ENCODE measurements at regions not wholly inside any gene's neighbourhood (a gene's known extent, or its start where the extent isn't known, plus 50 kb on each side); places are given as distances from the start of the nearest gene placed in this dataset.

DNA sequence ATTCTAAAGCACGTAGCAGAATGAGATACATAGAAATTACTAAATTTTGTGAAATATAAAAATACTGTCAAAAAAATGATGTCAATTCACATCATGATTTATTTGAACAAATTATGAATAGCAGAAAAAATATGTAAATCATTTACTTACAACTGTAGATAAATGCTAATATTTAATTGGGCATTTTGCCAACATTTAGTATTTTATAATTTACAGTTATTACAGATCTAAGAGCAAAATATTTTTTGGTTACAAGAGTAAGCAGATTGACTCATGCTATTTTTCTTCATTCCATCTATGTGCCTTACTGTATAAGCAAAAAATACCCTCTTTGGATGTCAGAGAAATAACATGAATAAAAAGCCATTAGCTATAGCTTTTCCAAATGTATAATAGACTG is 282.3 kb upstream of the RGS18 start:
- DNase-seq: no peak
- Histone ChIP-seq H3K9ac (ENCODE audit: low read depth, low read length) (no peak overlapping the region), H3K4me2 (ENCODE audit: insufficient read depth, low read length) (no peak overlapping the region), H3K9me3 (ENCODE audit: insufficient read depth, low read length, severe bottlenecking) (peaks cover 11% of the 10 kb centered on the region), H3K27me3 (ENCODE audit: insufficient read depth, low read length, poor library complexity) (no peaks in the 10 kb centered on the region), H3K4me1 (ENCODE audit: insufficient read depth, low read length) (no peaks in the 10 kb centered on the region), H3K4me3 (ENCODE audit: low read depth in 1 of 2, low read length in 2 of 2) (no peak overlapping the region), H4K20me1 (ENCODE audit: insufficient read depth, low read length) (no peaks in the 10 kb centered on the region), H3K27ac (ENCODE audit: low read length) (no peak overlapping the region), H3K79me2 (ENCODE audit: insufficient read depth, low read length) (no peaks in the 10 kb centered on the region), H3K36me3 (ENCODE audit: insufficient read depth, low read length) (no peaks in the 10 kb centered on the region), H2AFZ (ENCODE audit: low read depth, low read length) (no peak overlapping the region)
- ATAC-seq (ENCODE audit: insufficient read depth, low read depth): no peak
- TF ChIP-seq, protein P1, sequence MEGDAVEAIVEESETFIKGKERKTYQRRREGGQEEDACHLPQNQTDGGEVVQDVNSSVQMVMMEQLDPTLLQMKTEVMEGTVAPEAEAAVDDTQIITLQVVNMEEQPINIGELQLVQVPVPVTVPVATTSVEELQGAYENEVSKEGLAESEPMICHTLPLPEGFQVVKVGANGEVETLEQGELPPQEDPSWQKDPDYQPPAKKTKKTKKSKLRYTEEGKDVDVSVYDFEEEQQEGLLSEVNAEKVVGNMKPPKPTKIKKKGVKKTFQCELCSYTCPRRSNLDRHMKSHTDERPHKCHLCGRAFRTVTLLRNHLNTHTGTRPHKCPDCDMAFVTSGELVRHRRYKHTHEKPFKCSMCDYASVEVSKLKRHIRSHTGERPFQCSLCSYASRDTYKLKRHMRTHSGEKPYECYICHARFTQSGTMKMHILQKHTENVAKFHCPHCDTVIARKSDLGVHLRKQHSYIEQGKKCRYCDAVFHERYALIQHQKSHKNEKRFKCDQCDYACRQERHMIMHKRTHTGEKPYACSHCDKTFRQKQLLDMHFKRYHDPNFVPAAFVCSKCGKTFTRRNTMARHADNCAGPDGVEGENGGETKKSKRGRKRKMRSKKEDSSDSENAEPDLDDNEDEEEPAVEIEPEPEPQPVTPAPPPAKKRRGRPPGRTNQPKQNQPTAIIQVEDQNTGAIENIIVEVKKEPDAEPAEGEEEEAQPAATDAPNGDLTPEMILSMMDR (IDR thresholded peaks at IDR 0.05; ENCODE audit: borderline replicate concordance, extremely low read depth, low read length, poor library complexity, severe bottlenecking): no peak
- TF ChIP-seq EZH2 (IDR thresholded peaks at IDR 0.05; ENCODE audit: borderline replicate concordance, low read depth, low read length, severe bottlenecking): no peak

DNA sequence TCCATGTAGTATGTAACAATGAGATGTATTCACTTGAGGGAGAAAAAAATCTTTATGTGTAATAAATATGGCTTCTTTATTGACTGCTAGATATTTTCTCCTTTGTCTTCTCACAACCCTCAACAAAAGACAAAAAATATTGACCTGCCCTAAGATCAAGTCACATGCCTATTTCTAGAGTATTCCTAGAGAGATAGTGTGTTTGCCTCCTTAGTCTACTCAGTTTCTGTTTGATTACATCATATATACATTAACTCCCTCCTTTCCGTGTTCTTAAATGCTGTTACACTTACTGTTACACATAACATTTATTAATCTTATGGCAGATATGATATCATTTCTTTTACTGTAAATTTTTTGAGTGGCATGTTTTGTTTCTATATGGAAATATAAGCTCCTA is 281.6 kb upstream of the RGS18 start:
- H3K4me3 ChIP-seq (ENCODE audit: low read depth in 1 of 2, low read length in 2 of 2): no peak overlapping the region
- no peaks in the 10 kb centered on the region for H3K4me1 ChIP-seq (ENCODE audit: insufficient read depth, low read length)
- TF ChIP-seq, protein P1 (IDR thresholded peaks at IDR 0.05; ENCODE audit: borderline replicate concordance, extremely low read depth, low read length, poor library complexity, severe bottlenecking): no peak
- no peak for TF ChIP-seq EZH2 (IDR thresholded peaks at IDR 0.05; ENCODE audit: borderline replicate concordance, low read depth, low read length, severe bottlenecking)
- no peak overlapping the region for H3K9ac ChIP-seq (ENCODE audit: low read depth, low read length)
- no peak overlapping the region for H3K27ac ChIP-seq (ENCODE audit: low read length)
- H2AFZ ChIP-seq (ENCODE audit: low read depth, low read length): no peak overlapping the region
- no peaks in the 10 kb centered on the region for H3K27me3 ChIP-seq (ENCODE audit: insufficient read depth, low read length, poor library complexity)
- no peaks in the 10 kb centered on the region for H3K79me2 ChIP-seq (ENCODE audit: insufficient read depth, low read length)
- no peak for DNase-seq
- peaks cover 7% of the 10 kb centered on the region for H3K9me3 ChIP-seq (ENCODE audit: insufficient read depth, low read length, severe bottlenecking)
- no peak for ATAC-seq (ENCODE audit: insufficient read depth, low read depth)
- no peak overlapping the region for H3K4me2 ChIP-seq (ENCODE audit: insufficient read depth, low read length)
- no peaks in the 10 kb centered on the region for H4K20me1 ChIP-seq (ENCODE audit: insufficient read depth, low read length)
- H3K36me3 ChIP-seq (ENCODE audit: insufficient read depth, low read length): no peaks in the 10 kb centered on the region

GRCh38 chr1:191882870-191883269 is 275.4 kb upstream of the RGS18 start:
- TF ChIP-seq, protein P1 (IDR thresholded peaks at IDR 0.05; ENCODE audit: borderline replicate concordance, extremely low read depth, low read length, poor library complexity, severe bottlenecking): no peak
- TF ChIP-seq EZH2 (IDR thresholded peaks at IDR 0.05; ENCODE audit: borderline replicate concordance, low read depth, low read length, severe bottlenecking): no peak
- ATAC-seq (ENCODE audit: insufficient read depth, low read depth) (peak; percentile 50; the same call in 1 of the 3 replicates), DNase-seq (no peak)
- no peaks in the 10 kb centered on the region for H4K20me1 ChIP-seq (ENCODE audit: insufficient read depth, low read length)
- peaks cover 30% of the 10 kb centered on the region for H3K4me1 ChIP-seq (ENCODE audit: insufficient read depth, low read length)
- no peak overlapping the region for H3K27ac ChIP-seq (ENCODE audit: low read length)
- no peak overlapping the region for H3K4me2 ChIP-seq (ENCODE audit: insufficient read depth, low read length)
- H3K36me3 ChIP-seq (ENCODE audit: insufficient read depth, low read length): no peaks in the 10 kb centered on the region
- no peaks in the 10 kb centered on the region for H3K79me2 ChIP-seq (ENCODE audit: insufficient read depth, low read length)
- peaks cover 5% of the 10 kb centered on the region for H3K9me3 ChIP-seq (ENCODE audit: insufficient read depth, low read length, severe bottlenecking)
- H3K9ac ChIP-seq (ENCODE audit: low read depth, low read length): no peak overlapping the region
- H3K27me3 ChIP-seq (ENCODE audit: insufficient read depth, low read length, poor library complexity): no peaks in the 10 kb centered on the region
- H3K4me3 ChIP-seq (ENCODE audit: low read depth in 1 of 2, low read length in 2 of 2): no peak overlapping the region
- peak overlapping the region; percentile 20; the same call in 1 of the 2 replicates for H2AFZ ChIP-seq (ENCODE audit: low read depth, low read length)

DNA sequence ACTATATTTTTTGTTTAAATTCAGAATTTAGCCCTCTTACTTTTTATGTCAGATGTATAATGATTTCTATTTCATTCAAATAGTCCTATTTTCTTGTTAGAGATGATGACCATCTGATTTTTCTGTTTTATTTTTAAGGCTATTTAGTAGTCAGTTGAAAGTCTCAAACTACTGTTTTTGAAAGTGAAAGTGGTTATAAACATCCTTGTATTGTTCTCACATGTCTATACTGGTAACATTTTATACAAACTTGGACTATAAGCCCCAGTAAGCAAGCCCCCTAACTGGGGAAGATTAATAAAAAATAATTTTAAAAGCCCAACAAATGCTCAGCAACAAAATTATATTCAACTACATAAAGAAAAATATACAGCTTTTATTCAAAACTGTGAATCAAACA is 271.3 kb upstream of the RGS18 start:
- DNase-seq (no peak), ATAC-seq (ENCODE audit: insufficient read depth, low read depth) (no peak)
- Histone ChIP-seq H3K27ac (ENCODE audit: low read length) (peak overlapping the region; percentile 75), H2AFZ (ENCODE audit: low read depth, low read length) (peak overlapping the region; percentile 60), H3K79me2 (ENCODE audit: insufficient read depth, low read length) (no peaks in the 10 kb centered on the region), H3K27me3 (ENCODE audit: insufficient read depth, low read length, poor library complexity) (no peaks in the 10 kb centered on the region), H3K4me1 (ENCODE audit: insufficient read depth, low read length) (peaks cover 62% of the 10 kb centered on the region), H3K9me3 (ENCODE audit: insufficient read depth, low read length, severe bottlenecking) (peaks cover 10% of the 10 kb centered on the region), H3K4me3 (ENCODE audit: low read depth in 1 of 2, low read length in 2 of 2) (no peak overlapping the region), H3K4me2 (ENCODE audit: insufficient read depth, low read length) (peak overlapping the region; percentile 28; the same call in 1 of the 2 replicates), H3K36me3 (ENCODE audit: insufficient read depth, low read length) (0 out of 2 replicates have a peak, but pooled peaks cover 4% of the 10 kb centered on the region), H3K9ac (ENCODE audit: low read depth, low read length) (peak overlapping the region; percentile 35; the same call in 1 of the 2 replicates), H4K20me1 (ENCODE audit: insufficient read depth, low read length) (no peaks in the 10 kb centered on the region)
- TF ChIP-seq, protein P1 (IDR thresholded peaks at IDR 0.05; ENCODE audit: borderline replicate concordance, extremely low read depth, low read length, poor library complexity, severe bottlenecking): no peak
- TF ChIP-seq EZH2 (IDR thresholded peaks at IDR 0.05; ENCODE audit: borderline replicate concordance, low read depth, low read length, severe bottlenecking): no peak
